Neural cell (in vitro differentiated cells): ENCODE measurements at regions not wholly inside any gene's neighbourhood (a gene's known extent, or its start where the extent isn't known, plus 50 kb on each side); places are given as distances from the start of the nearest gene placed in this dataset.

ENCODE experiments used
- H2AFZ ChIP-seq: fragments of 200-600, 300-800 bp; sonication (generic), shearing (Covaris generic); 2 replicates; pipeline ENCODE4 v1.6.0; 2014; ENCODE audit warnings: low read depth, mild to moderate bottlenecking, antibody characterized with exemption, low read length, moderate library complexity
- H3F3A ChIP-seq: fragments of 200-600 bp; shearing (Covaris generic); 2 replicates; pipeline ENCODE4 v1.6.1; 2016; ENCODE audit warnings: mild to moderate bottlenecking, moderate library complexity, mixed read lengths, antibody characterized with exemption, low read length; ENCODE audit not compliant: insufficient read depth, poor library complexity, severe bottlenecking
- H3K27ac ChIP-seq: fragments of 200-600, 300-800 bp; sonication (generic), shearing (Covaris generic); 2 replicates; pipeline ENCODE4 v1.5.1; 2014; ENCODE audit warnings: mild to moderate bottlenecking, low read length, moderate library complexity
- H3K27me3 ChIP-seq: fragments of 300-800, 200-600 bp; sonication (generic), shearing (Covaris generic); 2 replicates; pipeline ENCODE4 v1.6.0; 2014; ENCODE audit warnings: mild to moderate bottlenecking, low read depth, low read length, moderate library complexity; ENCODE audit not compliant: insufficient read depth
- H3K36me3 ChIP-seq: fragments of 300-800, 200-600 bp; sonication (generic), shearing (Covaris generic); 2 replicates; pipeline ENCODE4 v1.5.1; 2014; ENCODE audit warnings: mild to moderate bottlenecking, antibody characterized with exemption, low read length, moderate library complexity; ENCODE audit not compliant: insufficient read depth
- H3K4me2 ChIP-seq: fragments of 300-800, 200-600 bp; sonication (generic), shearing (Covaris generic); 2 replicates; pipeline ENCODE4 v1.6.0; 2014; ENCODE audit warnings: mild to moderate bottlenecking, low read length
- H3K4me3 ChIP-seq: fragments of 300-800, 200-600 bp; sonication (generic), shearing (Covaris generic); 2 replicates; pipeline ENCODE4 v1.5.1; 2014; ENCODE audit warnings: mild to moderate bottlenecking, low read length, moderate library complexity
- H3K79me2 ChIP-seq: fragments of 200-600 bp; shearing (Covaris generic); replicated peaks from 2 replicates; pipeline ENCODE4 v1.6.0; 2014; ENCODE audit warnings: mild to moderate bottlenecking, low read length, moderate library complexity; ENCODE audit not compliant: insufficient read depth
- H3K9ac ChIP-seq: fragments of 300-800, 200-600 bp; sonication (generic), shearing (Covaris generic); 2 replicates; pipeline ENCODE4 v1.6.1; 2016; ENCODE audit warnings: mild to moderate bottlenecking, low read length, mixed read lengths
- H3K9me2 ChIP-seq: fragments of 200-600 bp; shearing (Covaris generic); 2 replicates; pipeline ENCODE4 v1.6.1; 2016; ENCODE audit warnings: mild to moderate bottlenecking, low read length, mixed read lengths; ENCODE audit not compliant: insufficient read depth
- H3K9me3 ChIP-seq: fragments of 200-600, 300-800 bp; sonication (generic), shearing (Covaris generic); 2 replicates; pipeline ENCODE4 v1.6.1; 2016; ENCODE audit warnings: mild to moderate bottlenecking, mixed run types, low read length, moderate library complexity, mixed read lengths
- H4K20me1 ChIP-seq: fragments of 200-600 bp; shearing (Covaris generic); 2 replicates; pipeline ENCODE4 v1.6.1; 2016; ENCODE audit warnings: mild to moderate bottlenecking, mixed run types; ENCODE audit not compliant: insufficient read depth
- CTCF ChIP-seq: fragments of 450-650 bp; IDR thresholded peaks from 2 replicates; pipeline ENCODE4 v1.5.1; 2014; ENCODE audit warnings: antibody characterized with exemption, mild to moderate bottlenecking, moderate library complexity; ENCODE audit not compliant: poor library complexity, severe bottlenecking
- EP300 ChIP-seq: fragments of 450-650 bp; conservative IDR thresholded peaks from 2 replicates; pipeline ENCODE4 v1.6.1; 2014; ENCODE audit warnings: antibody characterized with exemption, mild to moderate bottlenecking, moderate library complexity; ENCODE audit not compliant: poor library complexity, severe bottlenecking
- EZH2 ChIP-seq: fragments of 200-600, 300-800 bp; shearing (Covaris generic), sonication (generic); IDR thresholded peaks from 2 replicates; pipeline ENCODE4 v1.6.1; 2014; ENCODE audit warnings: antibody characterized with exemption, low read length, borderline replicate concordance, mild to moderate bottlenecking; ENCODE audit not compliant: insufficient read depth, poor library complexity, severe bottlenecking
- MXI1 ChIP-seq: fragments of 450-650 bp; conservative IDR thresholded peaks from 2 replicates; pipeline ENCODE4 v1.6.1; 2014; ENCODE audit warnings: antibody characterized with exemption, mild to moderate bottlenecking; ENCODE audit not compliant: poor library complexity, severe bottlenecking
- POLR2AphosphoS5 ChIP-seq: IDR thresholded peaks from 2 replicates; pipeline ENCODE4 v1.6.1; 2012
- RAD21 ChIP-seq: fragments of 450-650 bp; conservative IDR thresholded peaks from 2 replicates; pipeline ENCODE4 v1.6.1; 2014; ENCODE audit warnings: antibody characterized with exemption, mild to moderate bottlenecking, moderate library complexity
- REST ChIP-seq: IDR thresholded peaks from 2 replicates; pipeline ENCODE4 v1.6.1; 2012; ENCODE audit warnings: borderline replicate concordance
- SMC3 ChIP-seq: fragments of 450-650 bp; conservative IDR thresholded peaks from 2 replicates; pipeline ENCODE4 v1.6.1; 2014; ENCODE audit warnings: antibody characterized with exemption, mild to moderate bottlenecking, moderate library complexity; ENCODE audit not compliant: poor library complexity
- TAF1 ChIP-seq: IDR thresholded peaks from 2 replicates; pipeline ENCODE4 v1.6.1; 2012; ENCODE audit warnings: low read depth

- TF ChIP-seq TAF1 (no peak), RAD21 (no peak), POLR2AphosphoS5 (no peak), EP300 (no peak), CTCF (no peak), SMC3 (no peak), MXI1 (no peak), REST (no peak), EZH2 (no peak)
- Histone ChIP-seq H3K9me3 (no peaks in the 10 kb centered on the region), H3K27ac (no peak overlapping the region), H3K27me3 (no peaks in the 10 kb centered on the region), H3K79me2 (no peaks in the 10 kb centered on the region), H3F3A (no peaks in the 10 kb centered on the region), H3K4me2 (no peak overlapping the region), H3K9ac (no peak overlapping the region), H3K4me3 (no peak overlapping the region), H3K36me3 (no peaks in the 10 kb centered on the region), H3K9me2 (no peaks in the 10 kb centered on the region), H2AFZ (no peak overlapping the region), H4K20me1 (no peaks in the 10 kb centered on the region)
Observed at GRCh38 chr7:47032536-47032908, 549.4 kb downstream of the TNS3 start.

- TF ChIP-seq REST = no peak
- TF ChIP-seq POLR2AphosphoS5 = no peak
- no peak for TF ChIP-seq MXI1
- TF ChIP-seq EZH2 = no peak
- TF ChIP-seq RAD21 = no peak
- TF ChIP-seq TAF1 = no peak
- no peak overlapping the region for H3K4me3 ChIP-seq
- no peaks in the 10 kb centered on the region for H3F3A ChIP-seq
- H3K9me2 ChIP-seq = no peaks in the 10 kb centered on the region
- no peak overlapping the region for H3K27ac ChIP-seq
- H3K36me3 ChIP-seq = no peaks in the 10 kb centered on the region
- H3K79me2 ChIP-seq = no peaks in the 10 kb centered on the region
- H3K9me3 ChIP-seq = no peaks in the 10 kb centered on the region
- H3K4me2 ChIP-seq = no peak overlapping the region
- no peak overlapping the region for H2AFZ ChIP-seq
- no peaks in the 10 kb centered on the region for H4K20me1 ChIP-seq
- no peak overlapping the region for H3K9ac ChIP-seq
- H3K27me3 ChIP-seq = no peaks in the 10 kb centered on the region
Observed at GRCh38 chr7:47031786-47032535, 550.0 kb downstream of the TNS3 start.
